OCI-LY1 (cell line): ENCODE measurements at regions not wholly inside any gene's neighbourhood (a gene's known extent, or its start where the extent isn't known, plus 50 kb on each side); places are given as distances from the start of the nearest gene placed in this dataset.

Experiments
- H2AFZ ChIP-seq: fragments of 200-600 bp; sonication (generic), shearing (Covaris generic); 2 replicates; pipeline ENCODE4 v1.6.0; 2014; ENCODE audit warnings: antibody characterized with exemption, mild to moderate bottlenecking, low read length
- H3F3A ChIP-seq: fragments of 200-600 bp; sonication (generic), shearing (Covaris generic); 2 replicates; pipeline ENCODE4 v1.6.0; 2014; ENCODE audit warnings: mild to moderate bottlenecking, antibody characterized with exemption, low read length, moderate library complexity; ENCODE audit not compliant: insufficient read depth
- H3K27ac ChIP-seq: fragments of 200-600 bp; sonication (generic); 2 replicates; pipeline ENCODE4 v1.5.1; 2014; ENCODE audit warnings: low read length, mixed run types, mild to moderate bottlenecking, low read depth; ENCODE audit not compliant: poor library complexity, severe bottlenecking
- H3K27me3 ChIP-seq: fragments of 200-600 bp; sonication (generic); 2 replicates; pipeline ENCODE4 v1.6.0; 2014; ENCODE audit warnings: antibody characterized with exemption, mild to moderate bottlenecking, low read length, moderate library complexity; ENCODE audit not compliant: insufficient read depth
- H3K36me3 ChIP-seq: fragments of 200-600 bp; sonication (generic); 2 replicates; pipeline ENCODE4 v1.6.1; 2014; ENCODE audit warnings: mild to moderate bottlenecking, antibody characterized with exemption, low read length, moderate library complexity, mixed read lengths; ENCODE audit not compliant: insufficient read depth
- H3K4me1 ChIP-seq: fragments of 200-600 bp; sonication (generic); 2 replicates; pipeline ENCODE4 v1.5.1; 2014; ENCODE audit warnings: mild to moderate bottlenecking, low read length, moderate library complexity; ENCODE audit not compliant: insufficient read depth, severe bottlenecking
- H3K4me2 ChIP-seq: fragments of 200-600 bp; sonication (generic), shearing (Covaris generic); 2 replicates; pipeline ENCODE4 v1.6.1; 2014; ENCODE audit warnings: low read length
- H3K4me3 ChIP-seq: fragments of 200-600 bp; sonication (generic); 2 replicates; pipeline ENCODE4 v1.5.1; 2014; ENCODE audit warnings: low read length, low read depth, mild to moderate bottlenecking, mixed read lengths; ENCODE audit not compliant: poor library complexity, severe bottlenecking
- H3K79me2 ChIP-seq: fragments of 200-600 bp; shearing (Covaris generic); 2 replicates; pipeline ENCODE4 v1.6.1; 2016; ENCODE audit warnings: mixed run types, low read length, mixed read lengths; ENCODE audit not compliant: insufficient read depth
- H3K9ac ChIP-seq: fragments of 200-600 bp; sonication (generic), shearing (Covaris generic); 2 replicates; pipeline ENCODE4 v1.6.1; 2014; ENCODE audit warnings: mild to moderate bottlenecking, low read length, mixed read lengths
- H3K9me2 ChIP-seq: fragments of 200-600 bp; sonication (generic), shearing (Covaris generic); 2 replicates; pipeline ENCODE4 v1.6.1; 2014; ENCODE audit warnings: low read depth, mild to moderate bottlenecking, low read length, mixed read lengths
- H3K9me3 ChIP-seq: fragments of 200-600 bp; shearing (Covaris generic); 2 replicates; pipeline ENCODE4 v1.6.1; 2014; ENCODE audit warnings: low read length, mixed read lengths
- H4K20me1 ChIP-seq: fragments of 200-600 bp; sonication (generic), shearing (Covaris generic); 2 replicates; pipeline ENCODE4 v1.6.0; 2016; ENCODE audit warnings: mild to moderate bottlenecking, low read length; ENCODE audit not compliant: insufficient read depth
- CTCF ChIP-seq: fragments of 200-600 bp; sonication (generic), shearing (Covaris generic); IDR thresholded peaks from 2 replicates; pipeline ENCODE4 v1.5.1; 2017; ENCODE audit warnings: mild to moderate bottlenecking, antibody characterized with exemption, low read length, moderate library complexity, mixed read lengths
- EZH2 ChIP-seq: fragments of 200-600 bp; sonication (generic), shearing (Covaris generic); IDR thresholded peaks from 2 replicates; pipeline ENCODE4 v1.8.0; 2017; ENCODE audit warnings: borderline replicate concordance, mixed run types, mild to moderate bottlenecking, antibody characterized with exemption, low read length, moderate library complexity, mixed read lengths

- no peak overlapping the region for H3K4me2 ChIP-seq
- no peaks in the 10 kb centered on the region for H3K27me3 ChIP-seq
- no peaks in the 10 kb centered on the region for H3K36me3 ChIP-seq
- H3K9me2 ChIP-seq: no peaks in the 10 kb centered on the region
- H3K4me3 ChIP-seq: no peak overlapping the region
- no peaks in the 10 kb centered on the region; the same call in 1 of the 2 replicates for H3K9me3 ChIP-seq
- H3K9ac ChIP-seq: no peak overlapping the region
- no peak overlapping the region for H2AFZ ChIP-seq
- H4K20me1 ChIP-seq: no peaks in the 10 kb centered on the region
- H3K79me2 ChIP-seq: no peaks in the 10 kb centered on the region
- no peaks in the 10 kb centered on the region for H3F3A ChIP-seq
- TF ChIP-seq EZH2: no peak
- no peak for TF ChIP-seq CTCF
- H3K27ac ChIP-seq: no peak overlapping the region
- no peaks in the 10 kb centered on the region for H3K4me1 ChIP-seq
These were observed 972.2 kb downstream of the OTOL1 start for GRCh38 chr3:162468791-162469190.

GRCh38 chr3:162487138-162487537, 990.5 kb downstream of the OTOL1 start:
- Histone ChIP-seq H3K79me2 (no peaks in the 10 kb centered on the region), H2AFZ (no peak overlapping the region), H3K4me2 (no peak overlapping the region), H4K20me1 (no peaks in the 10 kb centered on the region), H3K4me3 (no peak overlapping the region), H3F3A (no peaks in the 10 kb centered on the region), H3K9me3 (no peaks in the 10 kb centered on the region), H3K36me3 (no peaks in the 10 kb centered on the region), H3K27ac (no peak overlapping the region), H3K9me2 (no peaks in the 10 kb centered on the region), H3K4me1 (no peaks in the 10 kb centered on the region), H3K27me3 (no peaks in the 10 kb centered on the region), H3K9ac (no peak overlapping the region)
- TF ChIP-seq CTCF (no peak), EZH2 (no peak)

- H3K27ac ChIP-seq: no peak overlapping the region
- H3K36me3 ChIP-seq: no peaks in the 10 kb centered on the region
- no peak overlapping the region for H3K9ac ChIP-seq
- no peaks in the 10 kb centered on the region for H3K9me3 ChIP-seq
- H3K9me2 ChIP-seq: no peaks in the 10 kb centered on the region
- H2AFZ ChIP-seq: no peak overlapping the region
- H3K4me2 ChIP-seq: no peak overlapping the region
- no peaks in the 10 kb centered on the region for H3K4me1 ChIP-seq
- no peaks in the 10 kb centered on the region for H3K79me2 ChIP-seq
- TF ChIP-seq EZH2: no peak
- peak; percentile 28 for TF ChIP-seq CTCF
- H3K27me3 ChIP-seq: no peaks in the 10 kb centered on the region
- no peak overlapping the region for H3K4me3 ChIP-seq
- H4K20me1 ChIP-seq: no peaks in the 10 kb centered on the region
- no peaks in the 10 kb centered on the region for H3F3A ChIP-seq
These were observed 993.2 kb downstream of the OTOL1 start for GRCh38 chr3:162489853-162490252.
